Esophagus mucosa (tissue), 1 donor: ENCODE measurements at regions not wholly inside any gene's neighbourhood (a gene's known extent, or its start where the extent isn't known, plus 50 kb on each side); places are given as distances from the start of the nearest gene placed in this dataset.
A peak's percentile ranks its signal among the peaks of the same experiment; 100 is the strongest.
"Not testable (repeated sequence)": the region's sequence is repeated elsewhere in the genome, so short reads cannot be mapped to it uniquely, and the experiment has no call there.

Source experiments
- ATAC-seq: fragments of 200-7000 bp; cut with Tn5 transposase; one replicate; pipeline ENCODE4 v1.9.1; 2020
- donor health status: DM: yes; HTN: yes; CAD: no.

DNA sequence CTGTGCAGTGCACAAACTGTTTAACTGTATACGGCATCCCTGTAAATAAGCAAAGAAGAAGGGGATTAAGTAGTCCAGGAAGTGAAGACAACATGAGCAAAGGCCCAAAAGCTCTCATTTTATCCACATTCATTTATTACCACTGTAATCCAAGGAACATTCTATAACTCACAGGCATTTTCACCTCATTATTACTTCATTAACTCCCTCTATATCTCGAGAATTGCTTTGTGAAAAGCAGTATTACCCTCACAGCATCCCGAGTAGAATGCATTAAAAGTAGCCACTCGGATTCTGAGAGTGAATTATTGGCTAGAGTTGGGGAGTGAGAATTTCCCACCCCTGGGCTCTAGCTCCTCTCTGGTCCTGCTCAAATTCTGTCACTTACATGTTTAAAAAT is 51.0 kb upstream of the CHCHD3 start:
- ATAC-seq = no peak

DNA sequence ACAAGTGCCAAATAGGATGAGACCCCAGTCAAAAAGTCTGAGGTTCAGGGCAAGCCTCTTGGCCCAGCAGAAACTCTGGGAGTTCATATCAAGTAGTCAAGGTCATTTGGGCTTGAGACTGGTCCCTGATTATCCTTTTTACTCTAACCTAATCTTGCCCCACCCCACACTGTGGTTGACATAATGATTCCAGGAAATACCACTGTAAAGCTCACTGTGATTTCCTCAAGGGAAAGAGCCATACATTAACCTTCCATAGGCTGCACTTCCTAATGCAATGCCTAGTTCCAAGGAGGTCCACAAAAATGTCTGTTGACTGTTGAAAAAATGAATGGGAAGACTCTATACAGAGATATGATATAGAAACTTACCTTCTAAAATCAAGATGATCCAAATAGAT is 52.9 kb upstream of the CHCHD3 start:
- no peak for ATAC-seq

DNA sequence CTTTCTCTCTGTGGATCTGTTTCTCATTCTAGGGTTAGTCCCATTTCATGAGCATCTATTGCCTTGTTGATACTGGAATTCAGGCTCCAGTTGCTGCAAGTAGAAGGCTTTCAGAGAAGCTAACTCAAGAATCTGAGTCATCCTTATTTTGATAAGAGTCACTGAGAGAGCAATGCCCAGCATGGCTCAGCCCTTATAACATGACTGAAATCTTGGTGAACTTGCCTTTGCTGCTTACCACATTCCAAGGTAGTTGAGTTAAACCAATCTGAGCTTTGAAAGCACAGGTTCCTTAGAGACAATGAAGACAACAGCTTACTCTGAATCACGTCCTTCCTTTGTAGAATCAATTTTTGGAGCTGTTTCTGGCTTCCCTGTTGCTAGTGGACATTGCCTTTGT is 53.6 kb upstream of the CHCHD3 start:
- ATAC-seq = no peak

- ATAC-seq = peak; percentile 22
Observed at GRCh38 chr7:133139350-133139749, 57.5 kb upstream of the CHCHD3 start.

- ATAC-seq = no peak
Observed at GRCh38 chr7:133139801-133140200, 57.9 kb upstream of the CHCHD3 start.

DNA sequence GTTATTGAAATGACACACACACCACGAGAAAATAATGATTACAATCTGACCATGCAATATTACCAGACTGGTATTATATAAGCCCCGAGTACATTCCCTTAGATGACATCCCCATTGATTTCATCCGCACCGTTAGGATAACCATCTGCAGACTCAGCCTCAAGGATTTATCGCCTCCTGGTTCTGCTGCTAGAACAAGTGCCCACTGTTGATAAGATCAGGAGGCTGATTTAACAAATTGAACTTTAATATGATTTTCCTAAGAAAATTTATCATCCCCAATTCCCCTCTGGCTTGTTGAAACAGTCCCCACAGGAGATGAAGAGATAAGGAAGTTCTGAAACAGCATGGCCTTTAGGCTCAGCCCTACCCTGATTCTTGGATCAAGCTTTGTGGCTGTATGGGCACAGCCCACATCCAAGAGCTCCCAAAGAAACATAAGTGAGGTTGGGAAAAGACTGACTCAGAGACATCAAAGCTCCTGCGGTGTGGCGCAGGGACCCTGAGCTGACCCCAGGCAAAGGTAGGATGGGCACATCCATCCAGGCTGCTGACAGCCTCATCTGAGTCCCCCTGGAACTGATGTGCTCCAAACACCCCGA is 59.2 kb upstream of the CHCHD3 start:
- ATAC-seq = no peak

- no peak for ATAC-seq
Observed at GRCh38 chr7:133150760-133151159, 68.9 kb upstream of the CHCHD3 start.

- ATAC-seq = no peak
Observed at GRCh38 chr7:133152875-133153274, 71.0 kb upstream of the CHCHD3 start.

DNA sequence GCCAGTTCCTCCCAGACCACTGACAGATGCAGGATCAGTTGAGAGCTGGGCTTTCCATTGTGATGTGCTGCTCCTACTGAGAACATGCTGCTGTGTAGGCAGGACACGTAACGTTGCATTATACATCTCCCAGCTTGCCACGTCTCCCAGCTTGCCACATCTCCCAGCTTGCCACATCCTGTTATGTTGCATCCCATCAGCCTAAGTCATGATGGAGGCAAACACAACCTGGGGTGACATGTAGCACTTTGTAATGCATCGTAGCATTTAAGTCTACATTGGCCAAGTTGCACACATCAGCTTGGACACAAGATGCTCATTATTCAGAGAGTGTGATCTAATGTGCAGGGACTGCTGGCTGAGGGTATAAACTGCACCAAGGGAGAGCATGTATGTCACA is 73.3 kb upstream of the CHCHD3 start:
- ATAC-seq = no peak

GRCh38 chr7:133155642-133156041 is 73.8 kb upstream of the CHCHD3 start:
- no peak for ATAC-seq

GRCh38 chr7:133157045-133157444 is 75.2 kb upstream of the CHCHD3 start:
- ATAC-seq = no peak

DNA sequence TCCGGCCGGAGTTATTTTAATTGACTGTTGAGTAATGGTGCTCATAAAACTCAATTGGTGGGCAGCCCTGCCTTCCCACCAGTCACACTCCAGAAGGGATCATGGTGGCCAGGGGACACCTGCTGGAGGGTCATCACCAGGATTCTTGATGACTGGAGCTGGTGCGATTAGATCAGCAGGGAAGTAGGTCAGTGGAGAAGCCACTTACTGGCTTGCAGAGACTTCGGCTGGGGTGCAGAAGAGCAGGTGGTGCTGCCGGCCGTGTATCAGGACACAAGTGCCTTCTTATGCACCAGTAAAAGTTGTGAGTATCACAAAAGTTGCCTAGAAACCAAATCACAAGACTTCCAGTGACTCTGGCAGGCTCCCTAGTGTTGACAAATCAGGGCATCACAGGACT is 82.6 kb upstream of the CHCHD3 start:
- no peak for ATAC-seq

DNA sequence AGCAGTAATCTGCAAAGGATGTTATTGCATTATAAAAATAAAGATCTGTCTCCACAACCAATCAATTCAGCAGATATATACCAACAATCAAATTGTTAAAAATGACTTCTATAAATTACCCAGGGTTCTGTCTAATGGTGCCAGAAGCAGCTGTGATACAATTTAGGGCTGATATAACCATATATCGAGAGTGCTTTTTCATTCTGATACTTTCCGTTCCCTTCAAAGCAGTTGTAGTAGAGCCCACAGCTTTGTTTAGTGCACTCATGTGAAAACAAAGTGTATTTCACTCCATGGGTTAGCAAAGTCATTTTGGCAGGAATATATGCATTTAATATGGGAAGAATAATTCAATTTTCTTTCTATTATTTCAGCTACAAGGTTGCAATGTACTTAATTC is 83.1 kb upstream of the CHCHD3 start:
- no peak for ATAC-seq

DNA sequence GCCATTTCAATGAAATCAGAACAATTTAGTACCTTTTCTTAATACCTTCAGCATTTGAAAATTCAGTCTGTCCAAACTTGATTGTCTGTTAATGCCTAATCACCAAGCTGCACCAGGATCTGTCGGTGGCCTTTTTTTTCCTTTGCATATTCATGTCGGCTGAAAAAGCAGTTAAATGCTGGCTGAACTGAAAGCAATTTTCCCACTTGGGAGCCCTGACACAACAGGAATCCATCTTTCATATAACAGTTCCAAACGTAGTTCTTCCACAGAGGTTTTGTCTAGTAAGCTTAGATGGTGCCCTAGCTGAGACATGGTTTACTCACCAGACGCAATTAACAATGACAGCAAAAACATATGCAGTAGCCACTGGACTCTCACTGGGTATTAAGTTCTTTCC is 83.6 kb upstream of the CHCHD3 start:
- no peak for ATAC-seq

GRCh38 chr7:133167300-133167699 is 85.4 kb upstream of the CHCHD3 start:
- ATAC-seq = no peak

DNA sequence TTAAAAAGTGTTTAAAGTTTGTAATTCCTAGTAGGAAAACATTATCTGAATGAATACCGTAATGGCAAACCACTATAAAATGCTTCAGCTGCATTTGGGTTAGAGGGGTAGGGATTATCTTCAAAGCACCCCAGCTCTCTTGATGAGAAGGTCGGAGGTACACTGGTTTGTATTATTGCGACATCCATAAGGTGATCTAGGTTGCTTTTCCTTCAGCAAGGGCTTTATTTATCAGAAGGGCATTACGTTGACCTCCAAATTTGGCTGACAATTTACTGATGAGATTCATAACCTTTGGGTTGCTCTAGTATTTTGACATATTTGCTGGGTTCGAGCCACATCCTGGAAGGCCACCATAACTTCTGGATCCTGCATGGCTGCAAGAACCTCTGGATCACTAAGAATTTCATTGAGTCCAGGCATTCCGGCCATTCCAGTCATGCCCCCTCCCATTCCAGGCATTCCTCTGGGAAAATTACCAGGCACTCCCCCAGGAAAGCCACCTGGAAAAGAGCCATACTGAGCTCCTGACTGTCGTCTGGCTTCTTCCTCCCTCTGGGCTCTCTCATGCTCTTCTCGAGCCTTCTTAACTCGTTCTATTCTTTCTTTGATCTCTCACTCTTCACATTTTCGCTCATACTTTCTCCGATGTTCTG is 83.6 kb upstream of the EXOC4 start:
- not testable (repeated sequence) for ATAC-seq

DNA sequence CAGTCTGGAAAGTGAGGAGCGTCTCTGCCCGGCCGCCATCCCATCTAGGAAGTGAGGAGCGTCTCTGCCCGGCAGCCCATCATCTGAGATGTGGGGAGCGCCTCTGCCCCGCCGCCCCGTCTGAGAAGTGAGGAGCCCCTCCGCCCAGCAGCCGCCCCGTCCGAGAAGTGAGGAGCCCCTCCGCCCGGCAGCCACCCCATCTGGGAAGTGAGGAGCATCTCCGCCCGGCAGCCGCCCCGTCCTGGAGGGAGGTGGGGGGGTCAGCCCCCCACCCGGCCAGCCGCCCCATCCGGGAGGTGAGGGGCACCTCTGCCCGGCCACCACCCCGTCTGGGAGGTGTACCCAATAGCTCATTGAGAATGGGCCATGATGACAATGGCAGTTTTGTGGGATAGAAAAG is 75.4 kb upstream of the EXOC4 start:
- ATAC-seq = not testable (repeated sequence)

DNA sequence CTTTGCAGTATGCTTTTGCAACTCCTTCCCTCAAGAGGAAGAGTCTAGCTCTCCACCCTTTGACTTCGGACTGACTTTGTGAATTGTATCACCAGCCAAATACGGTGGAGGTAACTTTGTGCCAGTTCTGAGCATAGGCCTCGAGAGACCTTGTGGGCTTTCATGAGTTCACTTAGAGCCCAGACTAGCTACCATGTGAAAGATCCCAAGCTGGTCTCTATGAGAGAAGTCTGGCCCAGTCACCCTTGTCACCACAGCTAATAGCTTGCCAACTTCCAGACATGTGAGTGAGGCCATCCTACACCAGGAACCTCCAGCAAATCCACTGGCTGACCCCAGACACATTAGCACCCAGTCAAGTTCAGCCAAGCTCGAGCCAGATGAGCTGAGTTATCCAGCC is 72.2 kb upstream of the EXOC4 start:
- ATAC-seq = no peak

- no peak for ATAC-seq
Observed at GRCh38 chr7:133183042-133183794, 69.7 kb upstream of the EXOC4 start.

- no peak for ATAC-seq
Observed at GRCh38 chr7:133183969-133184368, 68.9 kb upstream of the EXOC4 start.

- no peak for ATAC-seq
Observed at GRCh38 chr7:133185512-133185911, 67.4 kb upstream of the EXOC4 start.

GRCh38 chr7:133186060-133186459 is 66.8 kb upstream of the EXOC4 start:
- ATAC-seq = no peak

GRCh38 chr7:133190172-133190528 is 62.7 kb upstream of the EXOC4 start:
- ATAC-seq = no peak

GRCh38 chr7:133190650-133191049 is 62.2 kb upstream of the EXOC4 start:
- no peak for ATAC-seq
